Stimulated activated CD8-positive, alpha-beta memory T cell treated with anti-CD3 and anti-CD28 coated beads, Interleukin-4, amount 100 ng/mL, for 4 hours (primary cell): ENCODE measurements at regions not wholly inside any gene's neighbourhood (a gene's known extent, or its start where the extent isn't known, plus 50 kb on each side); places are given as distances from the start of the nearest gene placed in this dataset.

Source experiments
- DNase-seq, 2 donors: peaks; one replicate each; pipeline ENCODE4 v3.0.0-alpha.2; 2020; ENCODE audit warnings: low read depth in 2 of 2, low spot score in 1 of 2

GRCh38 chr4:177692907-177693306, 250.7 kb upstream of the AGA start:
- DNase-seq = no peak

GRCh38 chr4:177696438-177696966, 254.3 kb upstream of the AGA start:
- no peak for DNase-seq

- no peak for DNase-seq
Observed at GRCh38 chr4:177699365-177700213, 257.4 kb upstream of the AGA start.

GRCh38 chr4:177706916-177707315, 264.7 kb upstream of the AGA start:
- no peak for DNase-seq

- DNase-seq = no peak
Observed at GRCh38 chr4:177713454-177713853, 271.2 kb upstream of the AGA start.

- DNase-seq = no peak
Observed at GRCh38 chr4:177717407-177717806, 275.2 kb upstream of the AGA start.

- no peak for DNase-seq
Observed at GRCh38 chr4:177718514-177718913, 276.3 kb upstream of the AGA start.

- no peak for DNase-seq
Observed at GRCh38 chr4:177726111-177726510, 283.9 kb upstream of the AGA start.

- no peak for DNase-seq
Observed at GRCh38 chr4:177728361-177729152, 286.3 kb upstream of the AGA start.

- no peak for DNase-seq
Observed at GRCh38 chr4:177729681-177730080, 287.4 kb upstream of the AGA start.

- no peak for DNase-seq
Observed at GRCh38 chr4:177737387-177737940, 295.2 kb upstream of the AGA start.

- no peak for DNase-seq
Observed at GRCh38 chr4:177740563-177740962, 298.3 kb upstream of the AGA start.

GRCh38 chr4:177759729-177760128, 317.5 kb upstream of the AGA start:
- DNase-seq = no peak

- no peak for DNase-seq
Observed at GRCh38 chr4:177761692-177762091, 319.5 kb upstream of the AGA start.

- no peak for DNase-seq
Observed at GRCh38 chr4:177769155-177769554, 326.9 kb upstream of the AGA start.

GRCh38 chr4:177770776-177771175, 328.5 kb upstream of the AGA start:
- DNase-seq = no peak

- no peak for DNase-seq
Observed at GRCh38 chr4:177771645-177772044, 329.4 kb upstream of the AGA start.

- no peak for DNase-seq
Observed at GRCh38 chr4:177778623-177779022, 336.4 kb upstream of the AGA start.

- DNase-seq = no peak
Observed at GRCh38 chr4:177785000-177785399, 342.8 kb upstream of the AGA start.

GRCh38 chr4:177789610-177790009, 347.4 kb upstream of the AGA start:
- DNase-seq = no peak

- DNase-seq = no peak
Observed at GRCh38 chr4:177791188-177791587, 349.0 kb upstream of the AGA start.

- no peak for DNase-seq
Observed at GRCh38 chr4:177796841-177797240, 354.6 kb upstream of the AGA start.
